ENCODE measurements at regions not wholly inside any gene's neighbourhood (a gene's known extent, or its start where the extent isn't known, plus 50 kb on each side); places are given as distances from the start of the nearest gene placed in this dataset.

DNA sequence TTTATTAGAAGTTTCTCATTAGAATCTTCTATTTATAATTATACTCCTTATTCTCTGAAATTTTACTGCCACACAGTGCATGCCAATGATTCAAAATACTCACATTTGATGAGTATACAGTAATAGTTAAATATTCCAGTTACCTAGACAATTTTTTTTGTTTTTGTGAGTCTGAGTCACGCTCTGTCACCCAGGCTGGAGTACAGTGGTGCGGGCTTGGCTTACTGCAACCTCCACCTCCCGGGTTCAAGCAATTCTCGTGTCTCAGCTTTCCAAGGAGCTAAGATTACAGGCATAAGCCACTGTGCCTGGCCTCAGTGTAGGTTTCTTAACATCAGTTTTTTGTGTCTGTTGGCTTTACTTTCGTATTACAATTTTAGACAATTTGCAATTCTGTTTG lies 87.1 kb downstream of the ZNF486 start:
- dilution Hi-C loops (cut with MboI; ENCODE audit: extremely low pct_ligation_motif_present, low sequenced_read_pairs) = no loop called here
- Histone ChIP-seq H3K36me3 (ENCODE audit: control insufficient read depth in 2 of 2, extremely low read depth in 1 of 2, insufficient read depth in 2 of 2, low read length in 2 of 2) (no peaks in the 10 kb centered on the region), H3K9ac (ENCODE audit: control insufficient read depth, extremely low read depth, insufficient read depth, low read length) (no peak overlapping the region), H2AFZ (ENCODE audit: control insufficient read depth, low read length) (no peak overlapping the region), H3K27me3 (ENCODE audit: control insufficient read depth, extremely low read depth, insufficient read depth, low read length) (no peaks in the 10 kb centered on the region), H3K4me2 (ENCODE audit: control insufficient read depth, extremely low read depth, insufficient read depth, low read depth, low read length) (no peak overlapping the region), H3K79me2 (ENCODE audit: control insufficient read depth, insufficient read depth, low read length) (no peaks in the 10 kb centered on the region), H3K4me1 (ENCODE audit: control insufficient read depth, extremely low read depth, insufficient read depth, low read length) (no peaks in the 10 kb centered on the region), H4K20me1 (ENCODE audit: control insufficient read depth, extremely low read depth, insufficient read depth, low read length) (no peaks in the 10 kb centered on the region), H3K9me1 (ENCODE audit: control insufficient read depth, extremely low read depth, insufficient read depth, low read length) (no peaks in the 10 kb centered on the region), H3K9me3 (ENCODE audit: control insufficient read depth, low read depth, low read length) (peaks cover 2% of the 10 kb centered on the region), H3K27ac (ENCODE audit: control insufficient read depth, insufficient read depth, low read length) (no peak overlapping the region), H3K4me3 (ENCODE audit: control insufficient read depth in 2 of 3, extremely low read depth in 1 of 3, insufficient read depth in 2 of 3, low read depth in 1 of 3, low read length in 3 of 3) (no peak overlapping the region)
- DNase-seq (ENCODE audit: low read depth, low spot score) (no peak), FAIRE-seq (no peak)
- TF ChIP-seq, protein P1, sequence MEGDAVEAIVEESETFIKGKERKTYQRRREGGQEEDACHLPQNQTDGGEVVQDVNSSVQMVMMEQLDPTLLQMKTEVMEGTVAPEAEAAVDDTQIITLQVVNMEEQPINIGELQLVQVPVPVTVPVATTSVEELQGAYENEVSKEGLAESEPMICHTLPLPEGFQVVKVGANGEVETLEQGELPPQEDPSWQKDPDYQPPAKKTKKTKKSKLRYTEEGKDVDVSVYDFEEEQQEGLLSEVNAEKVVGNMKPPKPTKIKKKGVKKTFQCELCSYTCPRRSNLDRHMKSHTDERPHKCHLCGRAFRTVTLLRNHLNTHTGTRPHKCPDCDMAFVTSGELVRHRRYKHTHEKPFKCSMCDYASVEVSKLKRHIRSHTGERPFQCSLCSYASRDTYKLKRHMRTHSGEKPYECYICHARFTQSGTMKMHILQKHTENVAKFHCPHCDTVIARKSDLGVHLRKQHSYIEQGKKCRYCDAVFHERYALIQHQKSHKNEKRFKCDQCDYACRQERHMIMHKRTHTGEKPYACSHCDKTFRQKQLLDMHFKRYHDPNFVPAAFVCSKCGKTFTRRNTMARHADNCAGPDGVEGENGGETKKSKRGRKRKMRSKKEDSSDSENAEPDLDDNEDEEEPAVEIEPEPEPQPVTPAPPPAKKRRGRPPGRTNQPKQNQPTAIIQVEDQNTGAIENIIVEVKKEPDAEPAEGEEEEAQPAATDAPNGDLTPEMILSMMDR (optimal IDR thresholded peaks at IDR 0.05 in 1 of 3, IDR thresholded peaks at IDR 0.05 in 1 of 3, conservative IDR thresholded peaks at IDR 0.05 in 1 of 3; ENCODE audit: extremely low read depth in 1 of 3, insufficient read depth in 2 of 3, low read length in 3 of 3) = no peak
- no peak for TF ChIP-seq EZH2 (IDR thresholded peaks at IDR 0.05; ENCODE audit: low read length)

- no peak overlapping the region for H3K9ac ChIP-seq (ENCODE audit: control insufficient read depth, extremely low read depth, insufficient read depth, low read length)
- no peak for DNase-seq (ENCODE audit: low read depth, low spot score)
- no peaks in the 10 kb centered on the region for H3K27me3 ChIP-seq (ENCODE audit: control insufficient read depth, extremely low read depth, insufficient read depth, low read length)
- H3K36me3 ChIP-seq (ENCODE audit: control insufficient read depth in 2 of 2, extremely low read depth in 1 of 2, insufficient read depth in 2 of 2, low read length in 2 of 2) = no peaks in the 10 kb centered on the region
- no peak overlapping the region for H2AFZ ChIP-seq (ENCODE audit: control insufficient read depth, low read length)
- FAIRE-seq = no peak
- no peaks in the 10 kb centered on the region for H3K4me1 ChIP-seq (ENCODE audit: control insufficient read depth, extremely low read depth, insufficient read depth, low read length)
- TF ChIP-seq EZH2 (IDR thresholded peaks at IDR 0.05; ENCODE audit: low read length) = no peak
- TF ChIP-seq, protein P1 (optimal IDR thresholded peaks at IDR 0.05 in 1 of 3, IDR thresholded peaks at IDR 0.05 in 1 of 3, conservative IDR thresholded peaks at IDR 0.05 in 1 of 3; ENCODE audit: extremely low read depth in 1 of 3, insufficient read depth in 2 of 3, low read length in 3 of 3) = no peak
- no peak overlapping the region for H3K4me2 ChIP-seq (ENCODE audit: control insufficient read depth, extremely low read depth, insufficient read depth, low read depth, low read length)
- no peak overlapping the region for H3K27ac ChIP-seq (ENCODE audit: control insufficient read depth, insufficient read depth, low read length)
- H3K9me3 ChIP-seq (ENCODE audit: control insufficient read depth, low read depth, low read length) = peaks cover 1% of the 10 kb centered on the region
- dilution Hi-C loops (cut with MboI; ENCODE audit: extremely low pct_ligation_motif_present, low sequenced_read_pairs) = no loop called here
- no peaks in the 10 kb centered on the region for H4K20me1 ChIP-seq (ENCODE audit: control insufficient read depth, extremely low read depth, insufficient read depth, low read length)
- no peak overlapping the region for H3K4me3 ChIP-seq (ENCODE audit: control insufficient read depth in 2 of 3, extremely low read depth in 1 of 3, insufficient read depth in 2 of 3, low read depth in 1 of 3, low read length in 3 of 3)
- no peaks in the 10 kb centered on the region for H3K9me1 ChIP-seq (ENCODE audit: control insufficient read depth, extremely low read depth, insufficient read depth, low read length)
- H3K79me2 ChIP-seq (ENCODE audit: control insufficient read depth, insufficient read depth, low read length) = no peaks in the 10 kb centered on the region
Measured at GRCh38 chr19:20252613-20253012, 85.6 kb downstream of the ZNF486 start.

Data from keratinocyte (primary cell).